ENCODE measurements at regions not wholly inside any gene's neighbourhood (a gene's known extent, or its start where the extent isn't known, plus 50 kb on each side); places are given as distances from the start of the nearest gene placed in this dataset.

- H4K5ac ChIP-seq (ENCODE audit: insufficient read length, low read depth, low read length), result no peak overlapping the region
- no peaks in the 10 kb centered on the region for H3K9me3 ChIP-seq (ENCODE audit: insufficient read depth in 2 of 2, low read depth in 1 of 2, low read length in 1 of 2)
- no peaks in the 10 kb centered on the region for H3K23me2 ChIP-seq (ENCODE audit: low read depth, low read length)
- no peaks in the 10 kb centered on the region for H4K20me1 ChIP-seq (replicated peaks in 1 of 2; ENCODE audit: control insufficient read depth in 1 of 2, insufficient read depth in 2 of 2, low read length in 2 of 2)
- H3K79me2 ChIP-seq (ENCODE audit: control insufficient read depth in 1 of 2, insufficient read depth in 2 of 2, low read length in 2 of 2), result no peaks in the 10 kb centered on the region
- no peak overlapping the region for H3K4me3 ChIP-seq (ENCODE audit: extremely low read depth in 1 of 4, insufficient read depth in 2 of 4, low read depth in 3 of 4, low read length in 4 of 4)
- no peak overlapping the region for H2AFZ ChIP-seq (ENCODE audit: low read length)
- WGBS, 2 experiments (ENCODE audit: extremely low coverage in 1 of 2, insufficient coverage in 1 of 2, insufficient read length in 1 of 2, insufficient replicate concordance in 2 of 2, low coverage in 1 of 2, low lambda C conversion rate in 2 of 2, missing lambda C conversion rate in 1 of 2), result 89% methylated on average over 5 of the region's 5 CpGs; no CpG with 5 or more reads in 1 of the 2 experiments
- H4K8ac ChIP-seq (ENCODE audit: extremely low read depth, insufficient read depth, low read length), result no peak overlapping the region
- no peak overlapping the region for H3K4me2 ChIP-seq (ENCODE audit: insufficient read depth in 1 of 2, low read depth in 2 of 2, low read length in 2 of 2)
- no peaks in the 10 kb centered on the region for H3K27me3 ChIP-seq (replicated peaks in 1 of 4; ENCODE audit: control insufficient read depth in 3 of 4, extremely low read depth in 1 of 4, insufficient read depth in 3 of 4, low read length in 3 of 4)
- H3K9ac ChIP-seq (replicated peaks in 1 of 4; ENCODE audit: extremely low read depth in 1 of 4, low read depth in 3 of 4, low read length in 3 of 4), result no peak overlapping the region
- no peak overlapping the region for H2AK5ac ChIP-seq (ENCODE audit: low read depth, low read length)
- no peak overlapping the region for H2BK20ac ChIP-seq (ENCODE audit: low read length)
- POLR2A ChIA-PET (ENCODE audit: partially characterized antibody), result no interaction called here
- no peak overlapping the region for H3K14ac ChIP-seq (ENCODE audit: insufficient read length)
- no peak for FAIRE-seq
- no peak overlapping the region for H3K18ac ChIP-seq (ENCODE audit: extremely low read depth, low read length)
- no peak for TF ChIP-seq TEAD4 (IDR thresholded peaks at IDR 0.05; ENCODE audit: low read depth, low read length)
- TF ChIP-seq SP2 (IDR thresholded peaks at IDR 0.05; ENCODE audit: low read length), result no peak
- TF ChIP-seq E2F6 (IDR thresholded peaks at IDR 0.05), result no peak
- TF ChIP-seq RBBP5 (IDR thresholded peaks at IDR 0.05; ENCODE audit: borderline replicate concordance, low read depth, low read length), result no peak
- TF ChIP-seq CHD1 (IDR thresholded peaks at IDR 0.05; ENCODE audit: low read depth, low read length), result no peak
- no peak overlapping the region for H3K27ac ChIP-seq (ENCODE audit: low read depth, low read length)
- H2BK12ac ChIP-seq (ENCODE audit: low read depth, low read length), result no peak overlapping the region
- CTCF ChIA-PET (ENCODE audit: partially characterized antibody), result no interaction called here
- H2BK15ac ChIP-seq (ENCODE audit: low read length), result no peak overlapping the region
- no peak overlapping the region for H2BK120ac ChIP-seq (replicated peaks; ENCODE audit: low read depth, low read length)
- H2BK5ac ChIP-seq (ENCODE audit: low read depth, low read length), result no peak overlapping the region
- no peaks in the 10 kb centered on the region for H3K36me3 ChIP-seq (ENCODE audit: control insufficient read depth in 2 of 4, insufficient read depth in 4 of 4, low read length in 3 of 4)
- no peak overlapping the region for H4K91ac ChIP-seq (replicated peaks; ENCODE audit: insufficient read length, low read length)
- no peak overlapping the region for H3K4ac ChIP-seq (replicated peaks; ENCODE audit: insufficient read length, low read depth, low read length)
- no peaks in the 10 kb centered on the region for H3K4me1 ChIP-seq (replicated peaks in 1 of 4; ENCODE audit: control insufficient read depth in 3 of 4, insufficient read depth in 4 of 4, low read length in 3 of 4)
- no peak overlapping the region for H3K23ac ChIP-seq (ENCODE audit: insufficient read length)
- H3K56ac ChIP-seq (replicated peaks; ENCODE audit: insufficient read length, low read depth, low read length), result no peak overlapping the region
- H3K79me1 ChIP-seq (ENCODE audit: low read depth, low read length), result no peaks in the 10 kb centered on the region
- DNase-seq (ENCODE audit: low read depth in 1 of 2, low spot score in 2 of 2), result no peak
Measured at GRCh38 chr18:56294484-56295183, 343.8 kb downstream of the TXNL1 start.

Measured in H1 (cell line).